Tibial nerve (tissue), 4 donors: ENCODE measurements at regions not wholly inside any gene's neighbourhood (a gene's known extent, or its start where the extent isn't known, plus 50 kb on each side); places are given as distances from the start of the nearest gene placed in this dataset.
"Not testable (repeated sequence)": the region's sequence is repeated elsewhere in the genome, so short reads cannot be mapped to it uniquely, and the experiment has no call there.

ENCODE experiments used
- DNase-seq, 2 donors: peaks; one replicate each; pipeline ENCODE4 v3.0.0-alpha.2; 2019; ENCODE audit warnings: low spot score in 2 of 2
- H3K27ac ChIP-seq, 4 donors: fragments of 200-600 bp; sonication (generic) in 3 of 4; one replicate each; pipeline ENCODE4 v1.5.1; 2017 to 2019; ENCODE audit warnings: mild to moderate bottlenecking in 1 of 4
- H3K27me3 ChIP-seq, 2 donors: fragments of 200-600 bp; sonication (generic) in 1 of 2; one replicate each; pipeline versions ENCODE4 v1.5.1 to v1.6.0; 2017 to 2019
- H3K36me3 ChIP-seq, 3 donors: fragments of 200-600 bp; sonication (generic); one replicate each; pipeline ENCODE4 v1.5.1; 2018 to 2019
- H3K4me1 ChIP-seq, 4 donors: fragments of 200-600 bp; sonication (generic) in 3 of 4; one replicate each; pipeline ENCODE4 v1.5.1; 2017 to 2019
- H3K4me3 ChIP-seq, 4 donors: fragments of 200-600 bp; sonication (generic) in 3 of 4; one replicate each; pipeline ENCODE4 v1.5.1; 2017 to 2019; ENCODE audit warnings: mild to moderate bottlenecking in 1 of 4, moderate library complexity in 1 of 4
- H3K9me3 ChIP-seq, 4 donors: fragments of 200-600 bp; sonication (generic) in 3 of 4; one replicate each; pipeline ENCODE4 v1.5.1; 2017 to 2019
- EP300 ChIP-seq, 2 donors: sonication (generic); formaldehyde crosslinking; IDR thresholded peaks; one replicate each; pipeline ENCODE4 v1.6.1; 2017; ENCODE audit warnings: antibody characterized with exemption in 2 of 2, mild to moderate bottlenecking in 1 of 2
- POLR2A ChIP-seq, 2 donors: fragments of 450-650 bp; IDR thresholded peaks; one replicate each; pipeline ENCODE4 v1.6.1; 2017; ENCODE audit warnings: antibody characterized with exemption in 2 of 2, mild to moderate bottlenecking in 2 of 2, moderate library complexity in 2 of 2
- WGBS, 2 donors: methylation state at CpG; one replicate each; pipeline ENCODE4 v1.1.5; 2018; 5-methylcytosine and 5-hydroxymethylcytosine counted together
- TF ChIP-seq, protein P1 (sequence below), 5 experiments: fragments of 200-600 bp in 3 of 5; fragments of 450-650 bp in 2 of 5; sonication (generic) in 3 of 5; IDR thresholded peaks; one replicate each; pipeline ENCODE4 v1.5.1; 2016 to 2019; ENCODE audit warnings: antibody characterized with exemption in 5 of 5, mild to moderate bottlenecking in 3 of 5, moderate library complexity in 2 of 5

DNA sequence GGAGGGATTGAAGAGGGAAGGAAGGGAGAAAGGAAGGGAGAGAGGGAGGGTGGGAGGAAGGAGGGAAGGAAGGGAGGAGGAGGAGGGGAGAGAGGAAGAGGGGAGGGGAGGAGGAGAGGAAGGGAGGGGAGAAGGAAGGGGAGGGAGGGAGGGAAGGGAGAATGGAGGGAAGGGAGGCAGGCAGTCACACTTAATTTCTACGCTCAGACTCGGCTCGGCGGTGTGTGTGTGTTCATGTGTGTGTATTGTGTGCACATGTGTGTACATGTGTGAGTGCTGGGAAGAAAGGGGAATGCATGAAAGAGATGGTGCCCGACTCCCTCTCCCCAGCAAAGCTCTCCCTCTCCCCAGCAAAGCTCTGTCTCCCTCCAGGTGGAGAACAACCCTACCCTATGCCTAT lies 79.1 kb upstream of the AFDN start:
- WGBS, 2 donors: 79 to 82% methylated on average over 5 of the region's 5 CpGs
- Histone ChIP-seq H3K27me3 (no peaks in the 10 kb centered on the region), H3K4me1 (peaks cover 0 to 39% (median 2%) of the 10 kb centered on the region in 4 donors), H3K27ac (no peak overlapping the region), H3K9me3 (peaks cover 0 to 7% (median 0%) of the 10 kb centered on the region in 4 donors), H3K36me3 (no peaks in the 10 kb centered on the region), H3K4me3 (no peak overlapping the region)
- TF ChIP-seq, protein P1, sequence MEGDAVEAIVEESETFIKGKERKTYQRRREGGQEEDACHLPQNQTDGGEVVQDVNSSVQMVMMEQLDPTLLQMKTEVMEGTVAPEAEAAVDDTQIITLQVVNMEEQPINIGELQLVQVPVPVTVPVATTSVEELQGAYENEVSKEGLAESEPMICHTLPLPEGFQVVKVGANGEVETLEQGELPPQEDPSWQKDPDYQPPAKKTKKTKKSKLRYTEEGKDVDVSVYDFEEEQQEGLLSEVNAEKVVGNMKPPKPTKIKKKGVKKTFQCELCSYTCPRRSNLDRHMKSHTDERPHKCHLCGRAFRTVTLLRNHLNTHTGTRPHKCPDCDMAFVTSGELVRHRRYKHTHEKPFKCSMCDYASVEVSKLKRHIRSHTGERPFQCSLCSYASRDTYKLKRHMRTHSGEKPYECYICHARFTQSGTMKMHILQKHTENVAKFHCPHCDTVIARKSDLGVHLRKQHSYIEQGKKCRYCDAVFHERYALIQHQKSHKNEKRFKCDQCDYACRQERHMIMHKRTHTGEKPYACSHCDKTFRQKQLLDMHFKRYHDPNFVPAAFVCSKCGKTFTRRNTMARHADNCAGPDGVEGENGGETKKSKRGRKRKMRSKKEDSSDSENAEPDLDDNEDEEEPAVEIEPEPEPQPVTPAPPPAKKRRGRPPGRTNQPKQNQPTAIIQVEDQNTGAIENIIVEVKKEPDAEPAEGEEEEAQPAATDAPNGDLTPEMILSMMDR (IDR thresholded peaks at IDR 0.05): no peak
- no peak for TF ChIP-seq POLR2A (IDR thresholded peaks at IDR 0.05)
- TF ChIP-seq EP300 (IDR thresholded peaks at IDR 0.05): no peak
- no peak for DNase-seq

DNA sequence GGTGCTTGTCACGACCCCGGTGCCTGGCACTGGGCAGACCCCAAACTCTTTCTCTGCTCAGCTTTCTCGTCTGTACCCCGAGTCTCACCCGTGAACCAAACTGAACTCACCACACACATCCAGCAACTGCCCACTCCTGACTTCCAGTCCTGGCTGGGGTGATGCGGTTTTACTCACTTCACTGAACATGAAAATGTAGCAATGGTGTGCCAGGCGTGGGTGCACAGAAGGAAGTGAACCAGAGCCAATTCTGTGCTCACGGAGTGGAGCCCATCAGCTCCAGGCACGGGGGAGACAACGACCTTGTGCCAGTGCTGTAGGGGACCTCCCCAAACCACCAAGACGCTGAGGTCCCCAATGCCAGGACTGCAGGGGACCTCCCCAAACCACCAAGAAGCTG lies 78.7 kb upstream of the AFDN start:
- TF ChIP-seq EP300 (IDR thresholded peaks at IDR 0.05) (no peak), POLR2A (IDR thresholded peaks at IDR 0.05) (no peak)
- TF ChIP-seq, protein P1 (IDR thresholded peaks at IDR 0.05): no peak
- no peak for DNase-seq
- no peak overlapping the region for H3K27ac ChIP-seq
- H3K27me3 ChIP-seq: no peaks in the 10 kb centered on the region
- peaks cover 0 to 7% (median 0%) of the 10 kb centered on the region in 4 donors for H3K9me3 ChIP-seq
- 89 to 97% methylated on average over 6 to 11 of the region's 11 CpGs for WGBS, 2 donors
- H3K4me3 ChIP-seq: no peak overlapping the region
- H3K36me3 ChIP-seq: no peaks in the 10 kb centered on the region
- H3K4me1 ChIP-seq: peaks cover 0 to 39% (median 2%) of the 10 kb centered on the region in 4 donors

DNA sequence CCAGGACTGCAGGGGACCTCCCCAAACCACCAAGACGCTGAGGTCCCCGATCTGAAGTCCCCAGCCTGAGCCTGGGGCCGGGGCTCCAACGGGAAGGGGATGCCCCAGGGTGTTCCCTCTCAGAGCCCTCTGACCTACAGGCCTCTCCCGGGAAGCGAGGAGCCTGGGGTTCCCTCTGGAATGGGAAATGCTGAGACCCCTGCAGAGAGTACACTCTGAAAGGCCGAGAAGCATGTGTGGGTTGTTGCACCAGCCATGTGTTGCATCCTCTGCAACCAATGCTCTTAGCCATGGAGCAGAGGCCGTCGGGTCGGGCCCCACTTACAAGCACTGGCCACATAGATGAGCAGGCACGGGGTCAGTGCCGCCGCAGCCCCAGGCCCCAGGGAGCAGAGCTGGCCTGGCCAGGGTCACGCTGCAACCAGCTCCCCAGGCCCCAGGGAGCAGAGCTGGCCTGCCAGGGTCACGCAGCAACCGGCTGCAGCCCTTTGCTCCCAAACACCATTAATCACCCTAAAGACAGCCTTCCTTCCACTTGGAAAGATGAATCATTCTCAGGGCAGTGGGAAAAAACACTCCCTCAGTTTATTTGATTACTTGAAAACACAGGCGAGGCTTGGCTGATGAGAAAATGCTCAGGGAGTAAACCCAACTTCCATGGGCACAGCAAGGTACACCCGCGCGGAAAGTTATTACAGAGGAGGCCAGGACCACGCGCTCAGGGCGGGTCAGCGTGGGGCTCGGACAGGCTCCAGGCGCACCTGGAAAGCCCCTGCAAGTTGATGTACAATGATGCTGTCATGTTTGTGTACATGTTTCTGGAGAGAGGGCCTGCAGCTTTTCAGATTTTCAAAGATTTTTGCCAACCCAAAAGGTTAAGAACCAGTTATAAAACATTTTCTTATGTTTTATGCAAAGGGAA lies 78.0 kb upstream of the AFDN start:
- Histone ChIP-seq H3K27ac (no peak overlapping the region), H3K27me3 (no peaks in the 10 kb centered on the region), H3K36me3 (no peaks in the 10 kb centered on the region), H3K9me3 (peaks cover 0 to 4% (median 0%) of the 10 kb centered on the region in 4 donors), H3K4me3 (no peak overlapping the region), H3K4me1 (peaks cover 0 to 39% (median 2%) of the 10 kb centered on the region in 4 donors)
- 63% methylated on average over 14 to 16 of the region's 26 CpGs for WGBS, 2 donors
- no peak for DNase-seq
- TF ChIP-seq, protein P1 (IDR thresholded peaks at IDR 0.05): no peak
- no peak for TF ChIP-seq POLR2A (IDR thresholded peaks at IDR 0.05)
- TF ChIP-seq EP300 (IDR thresholded peaks at IDR 0.05): no peak

DNA sequence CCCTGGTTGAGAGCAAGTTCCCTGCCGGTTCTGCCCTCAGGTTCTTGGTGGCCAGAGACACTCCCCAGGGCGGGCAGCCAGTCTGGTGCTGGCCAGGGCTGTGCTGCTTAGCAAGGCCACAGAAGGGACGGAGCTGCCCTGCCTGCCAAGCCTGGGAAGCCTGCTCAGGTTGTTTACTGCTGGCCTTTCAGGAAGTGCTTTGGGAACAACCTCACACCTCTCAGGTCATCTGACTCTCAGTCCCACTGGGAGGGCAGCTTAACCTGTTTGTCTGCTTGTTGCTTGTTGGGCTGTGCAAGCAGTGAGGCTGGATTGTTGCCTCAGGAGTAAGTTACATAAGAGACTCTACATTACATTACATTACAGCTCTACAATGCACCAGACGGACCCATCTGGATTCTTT lies 75.8 kb upstream of the AFDN start:
- H3K4me1 ChIP-seq: peaks cover 0 to 39% (median 2%) of the 10 kb centered on the region in 4 donors
- DNase-seq: no peak
- TF ChIP-seq EP300 (IDR thresholded peaks at IDR 0.05): peak in 1 of 2 donors; percentile 51
- TF ChIP-seq, protein P1 (IDR thresholded peaks at IDR 0.05): no peak
- no peak for TF ChIP-seq POLR2A (IDR thresholded peaks at IDR 0.05)
- peak overlapping the region in 2 of 4 donors; percentile 32 to 40 for H3K27ac ChIP-seq
- 37 to 55% methylated on average over 4 of the region's 4 CpGs for WGBS, 2 donors
- H3K36me3 ChIP-seq: no peaks in the 10 kb centered on the region
- no peak overlapping the region for H3K4me3 ChIP-seq
- H3K27me3 ChIP-seq: no peaks in the 10 kb centered on the region
- H3K9me3 ChIP-seq: no peaks in the 10 kb centered on the region

DNA sequence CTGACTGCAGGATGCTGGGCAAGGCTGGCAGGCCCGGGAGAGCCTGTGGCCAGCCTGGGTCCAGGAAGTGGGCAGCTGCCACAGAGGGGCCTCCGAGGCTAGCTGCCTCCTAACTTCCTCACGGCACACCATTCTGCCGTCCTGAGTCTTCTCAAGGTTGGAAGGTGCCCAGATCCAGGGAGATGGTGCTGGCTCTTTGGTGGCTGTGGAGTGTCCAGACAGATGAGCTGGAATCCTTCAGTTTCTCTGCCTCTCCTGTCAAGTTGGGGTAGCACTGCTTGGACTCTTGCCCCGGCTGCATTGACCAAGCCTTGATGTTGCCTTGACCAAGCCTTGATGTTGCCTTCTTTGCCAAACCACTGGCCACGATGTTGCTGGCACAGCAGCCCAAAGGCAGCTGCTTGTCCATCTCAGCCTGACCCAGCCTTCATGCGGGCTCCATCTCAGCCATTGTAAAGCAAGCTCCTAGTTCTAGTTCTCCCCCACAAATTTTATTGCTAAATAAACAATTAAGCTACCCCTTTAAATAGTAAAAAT lies 75.1 kb upstream of the AFDN start:
- Histone ChIP-seq H3K27ac (peak overlapping the region in 1 of 4 donors; percentile 32), H3K4me3 (no peak overlapping the region), H3K36me3 (no peaks in the 10 kb centered on the region), H3K9me3 (no peaks in the 10 kb centered on the region), H3K4me1 (peaks cover 0 to 39% (median 2%) of the 10 kb centered on the region in 4 donors), H3K27me3 (no peaks in the 10 kb centered on the region)
- DNase-seq: no peak
- WGBS, 2 donors: 71 to 75% methylated on average over 7 of the region's 7 CpGs
- TF ChIP-seq, protein P1 (IDR thresholded peaks at IDR 0.05): no peak
- TF ChIP-seq POLR2A (IDR thresholded peaks at IDR 0.05) (no peak), EP300 (IDR thresholded peaks at IDR 0.05) (no peak)

DNA sequence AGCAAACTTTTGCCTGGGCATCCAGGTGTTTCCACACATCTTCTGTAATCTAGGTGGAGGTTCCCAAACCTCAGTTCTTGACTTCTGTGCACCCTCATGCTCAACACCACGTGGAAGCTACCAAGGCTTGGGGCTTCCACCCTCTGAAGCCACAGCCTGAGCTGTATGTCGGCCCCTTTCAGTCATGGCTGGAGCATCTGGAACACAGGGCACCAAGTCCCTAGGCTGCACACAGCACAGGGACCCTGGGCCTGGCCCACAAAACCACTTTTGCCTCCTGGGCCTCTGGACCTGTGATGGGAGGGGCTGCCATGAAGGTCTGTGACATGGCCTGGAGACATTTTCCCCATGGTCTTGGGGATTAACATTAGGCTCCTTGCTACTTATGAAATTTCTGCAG lies 73.4 kb upstream of the AFDN start:
- H3K9me3 ChIP-seq, H3K27me3 ChIP-seq, H3K4me3 ChIP-seq, DNase-seq, H3K27ac ChIP-seq, H3K36me3 ChIP-seq: not testable (repeated sequence)
- H3K4me1 ChIP-seq: peaks cover 0 to 31% (median 2%) of the 10 kb centered on the region in 4 donors
- WGBS, 2 donors: 59 to 83% methylated on average over 2 of the region's 2 CpGs
